ENCODE measurements at regions not wholly inside any gene's neighbourhood (a gene's known extent, or its start where the extent isn't known, plus 50 kb on each side); places are given as distances from the start of the nearest gene placed in this dataset.

GRCh38 chr1:209398313-209398991, 185.1 kb upstream of the CAMK1G start:
- DNase-seq (ENCODE audit: low read depth): no peak

- no peak for DNase-seq (ENCODE audit: low read depth)
These were observed 183.7 kb upstream of the CAMK1G start for GRCh38 chr1:209399800-209400199.

GRCh38 chr1:209400351-209401220, 182.9 kb upstream of the CAMK1G start:
- no peak for DNase-seq (ENCODE audit: low read depth)

- no peak for DNase-seq (ENCODE audit: low read depth)
These were observed 180.8 kb upstream of the CAMK1G start for GRCh38 chr1:209402697-209403096.

- no peak for DNase-seq (ENCODE audit: low read depth)
These were observed 179.6 kb upstream of the CAMK1G start for GRCh38 chr1:209403921-209404320.

- no peak for DNase-seq (ENCODE audit: low read depth)
These were observed 178.9 kb upstream of the CAMK1G start for GRCh38 chr1:209404577-209404976.

GRCh38 chr1:209405183-209405814, 178.2 kb upstream of the CAMK1G start:
- no peak for DNase-seq (ENCODE audit: low read depth)

GRCh38 chr1:209406168-209406567, 177.3 kb upstream of the CAMK1G start:
- no peak for DNase-seq (ENCODE audit: low read depth)

GRCh38 chr1:209406595-209406994, 176.9 kb upstream of the CAMK1G start:
- DNase-seq (ENCODE audit: low read depth): no peak

- no peak for DNase-seq (ENCODE audit: low read depth)
These were observed 173.7 kb upstream of the CAMK1G start for GRCh38 chr1:209409780-209410179.

GRCh38 chr1:209411491-209411929, 172.0 kb upstream of the CAMK1G start:
- DNase-seq (ENCODE audit: low read depth): no peak

GRCh38 chr1:209412036-209412435, 171.5 kb upstream of the CAMK1G start:
- no peak for DNase-seq (ENCODE audit: low read depth)

- no peak for DNase-seq (ENCODE audit: low read depth)
These were observed 170.9 kb upstream of the CAMK1G start for GRCh38 chr1:209412566-209412965.

GRCh38 chr1:209413062-209413461, 170.5 kb upstream of the CAMK1G start:
- DNase-seq (ENCODE audit: low read depth): no peak

GRCh38 chr1:209414803-209415329, 168.6 kb upstream of the CAMK1G start:
- DNase-seq (ENCODE audit: low read depth): no peak

GRCh38 chr1:209416039-209416438, 167.5 kb upstream of the CAMK1G start:
- DNase-seq (ENCODE audit: low read depth): no peak

GRCh38 chr1:209416716-209417115, 166.8 kb upstream of the CAMK1G start:
- DNase-seq (ENCODE audit: low read depth): no peak

- DNase-seq (ENCODE audit: low read depth): no peak
These were observed 165.8 kb upstream of the CAMK1G start for GRCh38 chr1:209417761-209418160.

- DNase-seq (ENCODE audit: low read depth): no peak
These were observed 163.2 kb upstream of the CAMK1G start for GRCh38 chr1:209420276-209420675.

- DNase-seq (ENCODE audit: low read depth): no peak
These were observed 162.3 kb upstream of the CAMK1G start for GRCh38 chr1:209421186-209421585.

GRCh38 chr1:209421978-209422680, 161.4 kb upstream of the CAMK1G start:
- DNase-seq (ENCODE audit: low read depth): no peak

- DNase-seq (ENCODE audit: low read depth): no peak
These were observed 157.6 kb upstream of the CAMK1G start for GRCh38 chr1:209425959-209426358.
